Astrocyte of the cerebellum (primary cell): ENCODE measurements at regions not wholly inside any gene's neighbourhood (a gene's known extent, or its start where the extent isn't known, plus 50 kb on each side); places are given as distances from the start of the nearest gene placed in this dataset.

ENCODE experiments used
- DNase-seq: peaks from one replicate; pipeline ENCODE4 v3.0.0-alpha.2; 2011; ENCODE audit warnings: low read depth
- H3K4me3 ChIP-seq: 2 replicates; pipeline ENCODE4 v1.5.1; 2011; ENCODE audit warnings: mild to moderate bottlenecking, low read depth, low read length, moderate library complexity
- CTCF ChIP-seq: IDR thresholded peaks from 2 replicates; pipeline ENCODE4 v1.5.1; 2012; ENCODE audit warnings: low read length, low read depth, moderate library complexity, mild to moderate bottlenecking; ENCODE audit errors: missing control alignments
- in situ Hi-C: cut with HindIII; loops from 2 replicates; pipeline ENCODE4 v1.10.0; 2017; ENCODE audit warnings: low sequenced_read_pairs

DNA sequence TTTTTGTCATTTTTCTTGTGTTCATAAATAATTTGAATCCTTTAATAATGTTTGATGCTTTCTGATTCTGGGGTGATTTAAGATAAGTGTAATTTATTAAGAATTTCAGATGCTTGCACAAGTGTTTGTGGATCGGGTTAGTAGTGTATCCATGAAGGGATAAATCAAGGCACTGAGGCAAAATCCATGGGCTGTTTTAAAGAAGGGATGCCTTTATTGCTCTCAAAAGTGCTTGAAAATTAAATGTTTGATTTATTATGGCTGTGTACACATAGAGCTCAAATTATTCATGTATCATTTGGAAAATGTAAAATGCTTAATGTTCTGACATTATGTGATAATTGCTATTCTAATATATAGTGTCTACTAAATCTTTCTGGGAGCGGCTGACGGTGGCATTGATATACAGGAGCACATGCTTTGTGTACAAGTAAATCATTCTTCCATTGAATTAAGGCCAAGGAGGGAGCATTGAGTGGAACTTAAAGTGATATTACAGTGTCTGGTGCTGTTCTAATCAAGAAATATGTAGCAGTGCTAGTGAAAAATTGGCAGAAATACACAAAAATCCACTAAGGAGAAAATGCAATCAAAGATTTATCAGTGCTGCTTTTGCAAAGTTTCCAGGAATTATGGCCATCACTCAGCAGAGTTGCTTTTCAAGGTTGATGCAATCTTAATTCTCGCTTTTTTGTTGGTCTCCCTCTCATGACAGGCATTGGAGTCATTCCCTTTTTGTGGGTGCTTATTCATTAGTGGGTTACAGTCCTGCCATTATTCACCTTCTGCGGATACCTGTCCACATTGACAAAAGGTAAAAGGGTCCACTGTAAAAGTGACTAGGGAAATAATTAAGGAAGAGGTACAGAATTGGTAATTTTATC is 181.6 kb downstream of the MFSD1 start:
- H3K4me3 ChIP-seq, result no peak overlapping the region
- TF ChIP-seq CTCF, result no peak
- no peak for DNase-seq
- in situ Hi-C loops, result no loop called here

DNA sequence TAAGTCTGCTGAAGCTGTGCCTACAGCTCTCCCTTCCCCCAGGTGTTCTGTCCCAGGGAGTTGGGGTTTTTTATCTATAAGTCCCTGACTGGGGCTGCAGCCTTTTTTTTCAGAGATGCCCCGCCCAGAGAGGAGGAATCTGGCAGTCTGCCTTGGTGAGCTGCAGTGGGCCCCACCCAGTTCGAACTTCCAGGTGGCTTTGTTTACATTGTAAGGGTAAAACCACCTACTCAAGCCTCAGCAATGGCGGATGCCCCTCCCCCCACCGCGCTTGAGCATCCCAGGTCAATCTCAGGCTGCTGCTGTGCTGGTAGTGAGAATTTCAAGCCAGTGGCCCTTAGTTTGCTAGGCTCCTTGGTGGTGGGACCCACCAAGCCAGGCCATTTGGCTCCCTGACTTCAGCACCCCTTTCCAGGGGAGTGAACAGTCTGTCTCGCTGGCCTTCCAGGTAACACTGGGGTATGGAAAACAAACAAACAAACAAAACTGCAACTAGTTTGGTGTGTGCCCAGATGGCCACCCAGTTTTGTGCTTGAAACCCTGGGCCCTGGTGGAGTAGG is 189.4 kb downstream of the MFSD1 start:
- DNase-seq, result no peak
- H3K4me3 ChIP-seq, result no peak overlapping the region
- no peak for TF ChIP-seq CTCF
- in situ Hi-C loops, result no loop called here

DNA sequence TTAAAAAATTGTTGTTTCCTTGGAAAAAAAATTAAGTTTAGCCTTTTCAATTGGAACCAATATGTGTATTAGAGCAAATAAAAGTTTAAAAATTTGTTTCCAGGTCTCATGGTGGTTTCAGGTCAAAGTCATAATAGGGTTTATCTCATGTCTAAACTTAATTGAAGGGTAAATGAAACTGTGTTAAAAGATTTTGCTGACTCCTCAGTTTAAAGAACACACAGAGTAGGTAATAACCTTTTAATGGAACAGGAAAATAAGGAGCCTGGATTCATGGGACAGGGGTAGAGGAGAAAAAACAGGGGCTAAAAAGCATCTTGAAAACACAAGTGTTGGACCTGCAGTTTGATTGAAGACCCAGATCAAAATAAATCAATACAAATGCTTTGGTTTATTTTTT is 190.6 kb downstream of the MFSD1 start:
- in situ Hi-C loops, result no loop called here
- no peak for TF ChIP-seq CTCF
- no peak overlapping the region for H3K4me3 ChIP-seq
- no peak for DNase-seq

GRCh38 chr3:158994386-158994785 is 192.5 kb downstream of the MFSD1 start:
- no peak for DNase-seq
- no peak for TF ChIP-seq CTCF
- in situ Hi-C loops, result no loop called here
- H3K4me3 ChIP-seq, result no peak overlapping the region

- in situ Hi-C loops, result no loop called here
- no peak overlapping the region for H3K4me3 ChIP-seq
- no peak for TF ChIP-seq CTCF
- no peak for DNase-seq
Measured at GRCh38 chr3:159001711-159002110, 199.9 kb downstream of the MFSD1 start.

DNA sequence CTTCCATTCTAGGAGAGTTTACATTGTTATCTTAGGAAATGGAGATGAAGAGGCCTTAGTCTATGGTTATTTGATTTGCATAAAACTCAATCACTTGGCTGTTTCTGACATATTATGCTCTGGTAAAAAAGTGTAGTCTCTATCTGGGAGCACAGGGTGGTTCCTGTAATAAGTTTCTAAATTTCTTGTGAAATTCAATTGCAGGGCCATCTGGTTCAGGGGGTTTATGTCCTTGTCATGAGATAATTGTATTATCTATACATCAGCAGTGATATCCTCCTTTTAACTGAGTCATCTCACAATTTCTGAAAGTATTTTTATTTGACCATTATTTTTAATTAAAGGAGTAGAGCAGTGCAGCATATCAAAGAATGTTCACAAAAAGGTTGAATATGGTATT is 203.3 kb downstream of the MFSD1 start:
- no peak for DNase-seq
- TF ChIP-seq CTCF, result no peak

More for the DNA sequence above, 203.3 kb downstream of the MFSD1 start:
- in situ Hi-C loops, result no loop called here
- no peak overlapping the region for H3K4me3 ChIP-seq
